ENCODE measurements at regions not wholly inside any gene's neighbourhood (a gene's known extent, or its start where the extent isn't known, plus 50 kb on each side); places are given as distances from the start of the nearest gene placed in this dataset.

- no peak for TF ChIP-seq POLR2A (IDR thresholded peaks at IDR 0.05)
- TF ChIP-seq, protein P1, sequence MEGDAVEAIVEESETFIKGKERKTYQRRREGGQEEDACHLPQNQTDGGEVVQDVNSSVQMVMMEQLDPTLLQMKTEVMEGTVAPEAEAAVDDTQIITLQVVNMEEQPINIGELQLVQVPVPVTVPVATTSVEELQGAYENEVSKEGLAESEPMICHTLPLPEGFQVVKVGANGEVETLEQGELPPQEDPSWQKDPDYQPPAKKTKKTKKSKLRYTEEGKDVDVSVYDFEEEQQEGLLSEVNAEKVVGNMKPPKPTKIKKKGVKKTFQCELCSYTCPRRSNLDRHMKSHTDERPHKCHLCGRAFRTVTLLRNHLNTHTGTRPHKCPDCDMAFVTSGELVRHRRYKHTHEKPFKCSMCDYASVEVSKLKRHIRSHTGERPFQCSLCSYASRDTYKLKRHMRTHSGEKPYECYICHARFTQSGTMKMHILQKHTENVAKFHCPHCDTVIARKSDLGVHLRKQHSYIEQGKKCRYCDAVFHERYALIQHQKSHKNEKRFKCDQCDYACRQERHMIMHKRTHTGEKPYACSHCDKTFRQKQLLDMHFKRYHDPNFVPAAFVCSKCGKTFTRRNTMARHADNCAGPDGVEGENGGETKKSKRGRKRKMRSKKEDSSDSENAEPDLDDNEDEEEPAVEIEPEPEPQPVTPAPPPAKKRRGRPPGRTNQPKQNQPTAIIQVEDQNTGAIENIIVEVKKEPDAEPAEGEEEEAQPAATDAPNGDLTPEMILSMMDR (IDR thresholded peaks at IDR 0.05), result no peak
These were observed 57.4 kb upstream of the HGFAC start for GRCh38 chr4:3384391-3384770.

Data from lower leg skin (tissue), 3 donors.